ENCODE measurements at regions not wholly inside any gene's neighbourhood (a gene's known extent, or its start where the extent isn't known, plus 50 kb on each side); places are given as distances from the start of the nearest gene placed in this dataset.

DNA sequence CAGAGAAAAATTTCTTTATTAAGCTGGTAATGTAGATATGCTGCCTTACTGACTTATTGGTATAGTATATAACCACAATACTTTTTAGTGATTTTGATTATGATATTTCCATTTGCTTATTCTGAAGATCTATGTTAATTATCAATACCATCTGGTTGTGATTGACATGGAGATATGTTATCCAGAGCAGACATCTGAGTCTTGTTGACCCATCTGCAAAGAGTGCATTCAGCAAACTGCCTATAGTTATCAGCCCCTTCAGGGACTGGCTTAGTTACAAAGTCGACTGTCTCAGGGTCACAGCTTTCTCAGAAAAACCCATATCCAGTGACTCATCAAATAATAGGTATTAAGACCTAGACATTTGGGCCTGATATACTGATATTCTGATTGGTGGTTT, 475.7 kb downstream of the DSC3 start:
- TF ChIP-seq, protein P1, sequence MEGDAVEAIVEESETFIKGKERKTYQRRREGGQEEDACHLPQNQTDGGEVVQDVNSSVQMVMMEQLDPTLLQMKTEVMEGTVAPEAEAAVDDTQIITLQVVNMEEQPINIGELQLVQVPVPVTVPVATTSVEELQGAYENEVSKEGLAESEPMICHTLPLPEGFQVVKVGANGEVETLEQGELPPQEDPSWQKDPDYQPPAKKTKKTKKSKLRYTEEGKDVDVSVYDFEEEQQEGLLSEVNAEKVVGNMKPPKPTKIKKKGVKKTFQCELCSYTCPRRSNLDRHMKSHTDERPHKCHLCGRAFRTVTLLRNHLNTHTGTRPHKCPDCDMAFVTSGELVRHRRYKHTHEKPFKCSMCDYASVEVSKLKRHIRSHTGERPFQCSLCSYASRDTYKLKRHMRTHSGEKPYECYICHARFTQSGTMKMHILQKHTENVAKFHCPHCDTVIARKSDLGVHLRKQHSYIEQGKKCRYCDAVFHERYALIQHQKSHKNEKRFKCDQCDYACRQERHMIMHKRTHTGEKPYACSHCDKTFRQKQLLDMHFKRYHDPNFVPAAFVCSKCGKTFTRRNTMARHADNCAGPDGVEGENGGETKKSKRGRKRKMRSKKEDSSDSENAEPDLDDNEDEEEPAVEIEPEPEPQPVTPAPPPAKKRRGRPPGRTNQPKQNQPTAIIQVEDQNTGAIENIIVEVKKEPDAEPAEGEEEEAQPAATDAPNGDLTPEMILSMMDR (IDR thresholded peaks at IDR 0.05), result no peak
- no peaks in the 10 kb centered on the region for H3K9me3 ChIP-seq
- H3K36me3 ChIP-seq, result no peaks in the 10 kb centered on the region
- no peak for ATAC-seq
- no peak overlapping the region for H3K4me3 ChIP-seq
- no peaks in the 10 kb centered on the region for H3K4me1 ChIP-seq
- no peaks in the 10 kb centered on the region for H3K27me3 ChIP-seq
- intact Hi-C loops (cut with DNase I), result no loop called here
- no peak overlapping the region for H3K27ac ChIP-seq
- no peak for DNase-seq

DNA sequence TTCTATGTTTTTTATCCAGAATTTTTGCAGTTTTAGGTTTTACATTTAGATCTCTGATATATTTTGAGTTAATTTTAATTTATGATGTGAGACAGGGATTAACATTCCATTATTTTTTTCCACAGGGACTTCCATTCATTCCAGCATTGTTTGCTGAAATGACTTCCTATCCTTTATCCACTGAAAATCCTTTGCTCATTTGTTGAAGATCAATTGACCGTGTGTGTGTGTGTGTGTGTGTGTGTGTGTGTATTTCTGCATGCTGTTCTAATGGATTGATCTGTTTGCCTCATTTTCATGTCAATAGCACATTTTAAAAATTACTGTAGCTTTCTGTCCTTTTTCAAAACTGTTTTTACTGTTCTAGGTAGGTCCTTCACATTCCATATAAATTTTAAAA, 480.3 kb downstream of the DSC3 start:
- TF ChIP-seq, protein P1 (IDR thresholded peaks at IDR 0.05), result no peak
- Histone ChIP-seq H3K4me3 (no peak overlapping the region), H3K27me3 (no peaks in the 10 kb centered on the region), H3K27ac (no peak overlapping the region), H3K9me3 (no peaks in the 10 kb centered on the region), H3K4me1 (no peaks in the 10 kb centered on the region), H3K36me3 (no peaks in the 10 kb centered on the region)
- intact Hi-C loops (cut with DNase I), result no loop called here
- DNase-seq, result no peak
- ATAC-seq, result no peak

DNA sequence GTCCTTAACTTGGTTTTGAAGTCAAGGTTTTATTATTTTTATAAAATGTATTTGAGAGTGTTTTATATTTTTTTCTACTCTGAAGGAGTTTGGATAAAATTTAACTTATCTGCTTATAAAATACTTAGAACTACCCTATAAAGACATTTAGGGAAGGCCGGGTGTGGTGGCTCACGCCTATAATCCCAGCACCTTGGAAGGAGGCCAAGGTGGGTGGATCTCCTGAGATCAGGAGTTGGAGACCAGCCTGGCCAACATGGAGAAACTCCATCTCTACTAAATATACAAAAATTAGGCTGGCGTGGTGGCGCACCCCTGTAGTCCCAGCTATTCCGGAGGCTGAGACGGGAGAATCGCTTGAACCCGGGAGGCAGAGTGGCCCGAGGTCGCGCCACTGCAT, 486.4 kb downstream of the DSC3 start:
- ATAC-seq, result no peak

DNA sequence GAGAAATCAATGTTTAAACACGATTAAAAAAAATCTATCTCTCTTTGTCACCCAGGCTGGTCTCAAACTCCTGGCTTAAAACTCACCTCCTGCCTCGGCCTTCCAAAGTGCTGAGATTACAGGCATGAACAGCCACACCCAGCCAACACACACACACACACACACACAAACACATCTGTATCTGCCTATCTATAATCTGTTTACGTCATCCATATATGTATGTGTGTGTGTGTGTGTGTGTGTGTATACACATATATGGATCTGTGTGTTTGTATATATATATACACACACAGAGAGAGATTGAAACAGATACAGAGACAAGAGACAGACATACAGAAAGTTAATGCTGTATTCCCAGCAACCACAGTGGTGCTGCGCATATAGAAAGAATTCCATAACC, 497.1 kb downstream of the DSC3 start:
- intact Hi-C loops (cut with DNase I), result no loop called here
- no peak for DNase-seq
- Histone ChIP-seq H3K4me1 (no peaks in the 10 kb centered on the region), H3K36me3 (no peaks in the 10 kb centered on the region), H3K27ac (no peak overlapping the region), H3K27me3 (no peaks in the 10 kb centered on the region), H3K4me3 (no peak overlapping the region), H3K9me3 (no peaks in the 10 kb centered on the region)
- TF ChIP-seq, protein P1 (IDR thresholded peaks at IDR 0.05), result no peak
- ATAC-seq, result no peak

More for the DNA sequence above, 486.4 kb downstream of the DSC3 start:
- TF ChIP-seq, protein P1 (IDR thresholded peaks at IDR 0.05), result no peak
- no peak overlapping the region for H3K27ac ChIP-seq
- no peaks in the 10 kb centered on the region for H3K36me3 ChIP-seq
- no peaks in the 10 kb centered on the region for H3K9me3 ChIP-seq
- no peaks in the 10 kb centered on the region for H3K4me1 ChIP-seq
- no peak for DNase-seq
- no peaks in the 10 kb centered on the region for H3K27me3 ChIP-seq
- intact Hi-C loops (cut with DNase I), result no loop called here
- H3K4me3 ChIP-seq, result no peak overlapping the region

DNA sequence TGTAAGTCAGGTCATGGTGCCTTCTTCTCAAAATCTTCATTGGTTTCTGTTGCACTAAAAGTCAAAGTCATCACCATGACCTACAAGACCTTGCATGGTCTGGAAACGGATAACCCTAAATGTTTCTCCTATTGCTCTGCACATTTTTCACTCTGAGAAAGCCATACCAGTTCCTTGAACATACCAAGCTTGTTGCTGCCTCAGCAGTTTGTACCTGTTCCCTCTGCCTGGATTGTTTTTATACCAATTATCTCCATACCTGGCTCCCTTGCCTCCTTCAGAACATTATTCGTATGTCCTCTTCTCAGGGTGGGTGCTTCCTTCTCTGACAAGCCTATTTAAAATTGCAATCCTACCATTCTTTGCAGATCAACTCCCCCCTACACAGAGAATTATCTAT, 498.4 kb downstream of the DSC3 start:
- Histone ChIP-seq H3K27me3 (no peaks in the 10 kb centered on the region), H3K4me3 (no peak overlapping the region), H3K9me3 (no peaks in the 10 kb centered on the region), H3K27ac (no peak overlapping the region), H3K36me3 (no peaks in the 10 kb centered on the region), H3K4me1 (no peaks in the 10 kb centered on the region)
- intact Hi-C loops (cut with DNase I), result no loop called here
- no peak for ATAC-seq
- DNase-seq, result no peak
- TF ChIP-seq, protein P1 (IDR thresholded peaks at IDR 0.05), result no peak

DNA sequence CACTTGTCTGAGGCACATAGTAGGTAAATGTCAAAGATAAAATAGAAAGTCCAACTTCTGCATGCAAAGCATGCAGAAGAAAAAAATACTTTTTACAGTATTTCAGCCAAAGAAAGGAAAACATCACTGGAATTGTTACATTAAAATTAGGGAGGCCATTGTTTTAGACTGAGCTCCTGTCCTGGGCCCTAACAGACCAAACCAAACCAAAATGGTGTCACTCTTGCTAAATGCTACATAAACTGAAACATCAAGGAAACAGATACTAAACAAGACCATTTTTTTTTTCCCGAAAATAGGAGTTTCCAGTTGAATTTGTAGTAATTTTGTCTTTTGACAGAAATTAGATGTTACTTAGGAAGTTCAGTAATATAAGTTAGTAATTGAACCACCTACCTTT, 508.8 kb downstream of the DSC3 start:
- no peak overlapping the region for H3K27ac ChIP-seq
- H3K9me3 ChIP-seq, result no peaks in the 10 kb centered on the region
- intact Hi-C loops (cut with DNase I), result no loop called here
- H3K4me3 ChIP-seq, result no peak overlapping the region
- DNase-seq (no peak), ATAC-seq (no peak)
- H3K4me1 ChIP-seq, result no peaks in the 10 kb centered on the region
- TF ChIP-seq, protein P1 (IDR thresholded peaks at IDR 0.05), result no peak
- no peaks in the 10 kb centered on the region for H3K27me3 ChIP-seq
- no peaks in the 10 kb centered on the region for H3K36me3 ChIP-seq

All from upper lobe of right lung (tissue), 1 donor.